WTC11 (cell line): ENCODE measurements at regions not wholly inside any gene's neighbourhood (a gene's known extent, or its start where the extent isn't known, plus 50 kb on each side); places are given as distances from the start of the nearest gene placed in this dataset.

Experiments
- ATAC-seq: fragments of 200-7000 bp; cut with Tn5 transposase; 2 replicates; pipeline ENCODE4 v1.10.0; 2021; ENCODE audit warnings: mild to moderate bottlenecking, moderate library complexity
- CTCF ChIA-PET: fragments of 300-600 bp; sonication (Branson Sonifier 250); formaldehyde crosslinking; loops from one replicate; lab custom pipeline; 2021; ENCODE audit warnings: antibody characterized with exemption; lab: Charles Lee
- POLR2A ChIA-PET: fragments of 350-600 bp; sonication (Branson Sonifier 250); formaldehyde crosslinking; loops from one replicate; lab custom pipeline; 2021; ENCODE audit warnings: antibody characterized with exemption; lab: Charles Lee
- DNase-seq: peaks from one replicate; pipeline ENCODE4 v3.0.0; 2021; ENCODE audit warnings: low spot score
- H3K27ac Mint-ChIP-seq: 2 replicates; pipeline ENCODE4 v1.8.0; 2021; ENCODE audit warnings: mixed read lengths
- H3K27me3 Mint-ChIP-seq: 2 replicates; pipeline ENCODE4 v1.8.0; 2021; ENCODE audit warnings: low read depth, mild to moderate bottlenecking, moderate library complexity, mixed read lengths
- H3K36me3 Mint-ChIP-seq: 2 replicates; pipeline ENCODE4 v1.8.0; 2021; ENCODE audit warnings: mixed read lengths
- H3K4me1 Mint-ChIP-seq: 2 replicates; pipeline ENCODE4 v1.8.0; 2022; ENCODE audit warnings: mixed read lengths
- H3K4me3 Mint-ChIP-seq: 2 replicates; pipeline ENCODE4 v1.8.0; 2021; ENCODE audit warnings: mild to moderate bottlenecking, moderate library complexity, mixed read lengths
- H3K9me3 Mint-ChIP-seq: 2 replicates; pipeline ENCODE4 v1.8.0; 2021; ENCODE audit warnings: mixed read lengths
- ATF1 ChIP-seq: sonication (generic); formaldehyde crosslinking; IDR thresholded peaks from 2 replicates; pipeline ENCODE4 v1.8.1; 2023; ENCODE audit warnings: mild to moderate bottlenecking, moderate library complexity, missing genetic modification reagents
- HMGA2 ChIP-seq: fragments of 250-450 bp; sonication (Bioruptor Pico); IDR thresholded peaks from 2 replicates; pipeline ENCODE4 v1.4.0; 2021; ENCODE audit warnings: mild to moderate bottlenecking, moderate library complexity
- JAZF1 ChIP-seq: fragments of 250-450 bp; sonication (Bioruptor Pico); IDR thresholded peaks from 2 replicates; pipeline ENCODE4 v1.9.0; 2021; ENCODE audit warnings: moderate library complexity, mild to moderate bottlenecking, inconsistent platforms
- NFATC4 ChIP-seq: fragments of 250-450 bp; sonication (Bioruptor Pico); IDR thresholded peaks from 2 replicates; pipeline ENCODE4 v1.9.0; 2021; ENCODE audit warnings: mild to moderate bottlenecking
- NFE2L1 ChIP-seq: sonication (generic); formaldehyde crosslinking; IDR thresholded peaks from 2 replicates; pipeline ENCODE4 v1.8.1; 2023; ENCODE audit warnings: missing genetic modification reagents
- ZNF416 ChIP-seq: fragments of 250-450 bp; sonication (Bioruptor Pico); IDR thresholded peaks from 2 replicates; pipeline ENCODE4 v1.9.0; 2021; ENCODE audit warnings: mild to moderate bottlenecking, inconsistent platforms
- TF ChIP-seq, protein P1 (sequence below): sonication (generic); formaldehyde crosslinking; IDR thresholded peaks from 2 replicates; pipeline ENCODE4 v1.8.0; 2023; ENCODE audit warnings: missing genetic modification reagents
- TF ChIP-seq, protein P2 (sequence below): sonication (generic); formaldehyde crosslinking; IDR thresholded peaks from 2 replicates; pipeline ENCODE4 v1.8.0; 2022; ENCODE audit warnings: missing genetic modification reagents
- TF ChIP-seq, protein P3 (sequence below): sonication (generic); formaldehyde crosslinking; IDR thresholded peaks from 2 replicates; pipeline ENCODE4 v1.8.1; 2022; ENCODE audit warnings: low read depth, mild to moderate bottlenecking, moderate library complexity, missing genetic modification reagents, borderline replicate concordance
- TF ChIP-seq, protein P4 (sequence below): sonication (generic); formaldehyde crosslinking; IDR thresholded peaks from 2 replicates; pipeline ENCODE4 v1.8.0; 2023; ENCODE audit warnings: mild to moderate bottlenecking, missing genetic modification reagents
- TF ChIP-seq, protein P5 (sequence below): fragments of 250-450 bp; sonication (Bioruptor Pico); IDR thresholded peaks from 2 replicates; pipeline ENCODE4 v1.9.0; 2021; ENCODE audit warnings: mild to moderate bottlenecking
- TF ChIP-seq, protein P6 (sequence below): sonication (generic); formaldehyde crosslinking; IDR thresholded peaks from 2 replicates; pipeline ENCODE4 v1.8.0; 2023; ENCODE audit warnings: missing genetic modification reagents, mild to moderate bottlenecking, borderline replicate concordance
- TF ChIP-seq, protein P7 (sequence below): sonication (generic); formaldehyde crosslinking; IDR thresholded peaks from 2 replicates; pipeline ENCODE4 v1.8.1; 2023; ENCODE audit warnings: mild to moderate bottlenecking, missing genetic modification reagents, moderate library complexity
- TF ChIP-seq, protein P8 (sequence below): fragments of 250-450 bp; sonication (Bioruptor Pico); conservative IDR thresholded peaks from 2 replicates; pipeline ENCODE4 v1.9.0; 2021; ENCODE audit warnings: mild to moderate bottlenecking

DNA sequence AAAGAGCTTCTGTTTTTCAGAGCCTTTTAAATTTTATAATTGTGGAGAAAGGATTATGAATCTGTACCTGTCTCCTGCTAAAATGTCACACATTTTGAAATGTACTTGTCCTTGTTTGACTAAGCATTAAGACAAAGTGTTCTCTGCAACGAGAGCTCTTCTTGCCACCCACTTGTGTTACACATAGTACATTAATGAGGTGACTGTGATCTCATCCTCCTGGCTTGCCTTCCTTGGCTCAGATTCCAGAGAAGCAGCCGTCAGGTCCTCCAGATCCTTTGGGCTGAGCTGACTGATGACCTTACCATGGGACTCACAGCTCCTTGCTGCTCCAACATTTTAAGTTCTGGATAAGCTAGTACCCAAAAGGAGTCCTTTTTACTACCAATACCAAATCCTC lies 81.4 kb downstream of the BBS10 start:
- ATAC-seq (no peak), DNase-seq (no peak)
- Mint-ChIP-seq H3K9me3 (peaks cover 23% of the 10 kb centered on the region), H3K36me3 (peaks cover 8% of the 10 kb centered on the region), H3K4me3 (no peak overlapping the region), H3K27ac (no peak overlapping the region), H3K27me3 (no peaks in the 10 kb centered on the region), H3K4me1 (peaks cover 9% of the 10 kb centered on the region; the same call in 1 of the 2 replicates)
- no peak for TF ChIP-seq ZNF416
- TF ChIP-seq, protein P1, sequence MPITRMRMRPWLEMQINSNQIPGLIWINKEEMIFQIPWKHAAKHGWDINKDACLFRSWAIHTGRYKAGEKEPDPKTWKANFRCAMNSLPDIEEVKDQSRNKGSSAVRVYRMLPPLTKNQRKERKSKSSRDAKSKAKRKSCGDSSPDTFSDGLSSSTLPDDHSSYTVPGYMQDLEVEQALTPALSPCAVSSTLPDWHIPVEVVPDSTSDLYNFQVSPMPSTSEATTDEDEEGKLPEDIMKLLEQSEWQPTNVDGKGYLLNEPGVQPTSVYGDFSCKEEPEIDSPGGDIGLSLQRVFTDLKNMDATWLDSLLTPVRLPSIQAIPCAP (CRISPR knock-in tag): no peak
- no peak for TF ChIP-seq ATF1 (CRISPR knock-in tag)
- TF ChIP-seq NFATC4 (CRISPR knock-in tag): no peak
- TF ChIP-seq, protein P2, sequence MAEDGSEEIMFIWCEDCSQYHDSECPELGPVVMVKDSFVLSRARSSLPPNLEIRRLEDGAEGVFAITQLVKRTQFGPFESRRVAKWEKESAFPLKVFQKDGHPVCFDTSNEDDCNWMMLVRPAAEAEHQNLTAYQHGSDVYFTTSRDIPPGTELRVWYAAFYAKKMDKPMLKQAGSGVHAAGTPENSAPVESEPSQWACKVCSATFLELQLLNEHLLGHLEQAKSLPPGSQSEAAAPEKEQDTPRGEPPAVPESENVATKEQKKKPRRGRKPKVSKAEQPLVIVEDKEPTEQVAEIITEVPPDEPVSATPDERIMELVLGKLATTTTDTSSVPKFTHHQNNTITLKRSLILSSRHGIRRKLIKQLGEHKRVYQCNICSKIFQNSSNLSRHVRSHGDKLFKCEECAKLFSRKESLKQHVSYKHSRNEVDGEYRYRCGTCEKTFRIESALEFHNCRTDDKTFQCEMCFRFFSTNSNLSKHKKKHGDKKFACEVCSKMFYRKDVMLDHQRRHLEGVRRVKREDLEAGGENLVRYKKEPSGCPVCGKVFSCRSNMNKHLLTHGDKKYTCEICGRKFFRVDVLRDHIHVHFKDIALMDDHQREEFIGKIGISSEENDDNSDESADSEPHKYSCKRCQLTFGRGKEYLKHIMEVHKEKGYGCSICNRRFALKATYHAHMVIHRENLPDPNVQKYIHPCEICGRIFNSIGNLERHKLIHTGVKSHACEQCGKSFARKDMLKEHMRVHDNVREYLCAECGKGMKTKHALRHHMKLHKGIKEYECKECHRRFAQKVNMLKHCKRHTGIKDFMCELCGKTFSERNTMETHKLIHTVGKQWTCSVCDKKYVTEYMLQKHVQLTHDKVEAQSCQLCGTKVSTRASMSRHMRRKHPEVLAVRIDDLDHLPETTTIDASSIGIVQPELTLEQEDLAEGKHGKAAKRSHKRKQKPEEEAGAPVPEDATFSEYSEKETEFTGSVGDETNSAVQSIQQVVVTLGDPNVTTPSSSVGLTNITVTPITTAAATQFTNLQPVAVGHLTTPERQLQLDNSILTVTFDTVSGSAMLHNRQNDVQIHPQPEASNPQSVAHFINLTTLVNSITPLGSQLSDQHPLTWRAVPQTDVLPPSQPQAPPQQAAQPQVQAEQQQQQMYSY (CRISPR knock-in tag): no peak
- TF ChIP-seq, protein P3, sequence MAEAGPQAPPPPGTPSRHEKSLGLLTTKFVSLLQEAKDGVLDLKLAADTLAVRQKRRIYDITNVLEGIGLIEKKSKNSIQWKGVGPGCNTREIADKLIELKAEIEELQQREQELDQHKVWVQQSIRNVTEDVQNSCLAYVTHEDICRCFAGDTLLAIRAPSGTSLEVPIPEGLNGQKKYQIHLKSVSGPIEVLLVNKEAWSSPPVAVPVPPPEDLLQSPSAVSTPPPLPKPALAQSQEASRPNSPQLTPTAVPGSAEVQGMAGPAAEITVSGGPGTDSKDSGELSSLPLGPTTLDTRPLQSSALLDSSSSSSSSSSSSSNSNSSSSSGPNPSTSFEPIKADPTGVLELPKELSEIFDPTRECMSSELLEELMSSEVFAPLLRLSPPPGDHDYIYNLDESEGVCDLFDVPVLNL (CRISPR knock-in tag): no peak
- TF ChIP-seq, protein P4, sequence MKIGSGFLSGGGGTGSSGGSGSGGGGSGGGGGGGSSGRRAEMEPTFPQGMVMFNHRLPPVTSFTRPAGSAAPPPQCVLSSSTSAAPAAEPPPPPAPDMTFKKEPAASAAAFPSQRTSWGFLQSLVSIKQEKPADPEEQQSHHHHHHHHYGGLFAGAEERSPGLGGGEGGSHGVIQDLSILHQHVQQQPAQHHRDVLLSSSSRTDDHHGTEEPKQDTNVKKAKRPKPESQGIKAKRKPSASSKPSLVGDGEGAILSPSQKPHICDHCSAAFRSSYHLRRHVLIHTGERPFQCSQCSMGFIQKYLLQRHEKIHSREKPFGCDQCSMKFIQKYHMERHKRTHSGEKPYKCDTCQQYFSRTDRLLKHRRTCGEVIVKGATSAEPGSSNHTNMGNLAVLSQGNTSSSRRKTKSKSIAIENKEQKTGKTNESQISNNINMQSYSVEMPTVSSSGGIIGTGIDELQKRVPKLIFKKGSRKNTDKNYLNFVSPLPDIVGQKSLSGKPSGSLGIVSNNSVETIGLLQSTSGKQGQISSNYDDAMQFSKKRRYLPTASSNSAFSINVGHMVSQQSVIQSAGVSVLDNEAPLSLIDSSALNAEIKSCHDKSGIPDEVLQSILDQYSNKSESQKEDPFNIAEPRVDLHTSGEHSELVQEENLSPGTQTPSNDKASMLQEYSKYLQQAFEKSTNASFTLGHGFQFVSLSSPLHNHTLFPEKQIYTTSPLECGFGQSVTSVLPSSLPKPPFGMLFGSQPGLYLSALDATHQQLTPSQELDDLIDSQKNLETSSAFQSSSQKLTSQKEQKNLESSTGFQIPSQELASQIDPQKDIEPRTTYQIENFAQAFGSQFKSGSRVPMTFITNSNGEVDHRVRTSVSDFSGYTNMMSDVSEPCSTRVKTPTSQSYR (CRISPR knock-in tag): no peak
- TF ChIP-seq JAZF1: no peak
- TF ChIP-seq, protein P5, sequence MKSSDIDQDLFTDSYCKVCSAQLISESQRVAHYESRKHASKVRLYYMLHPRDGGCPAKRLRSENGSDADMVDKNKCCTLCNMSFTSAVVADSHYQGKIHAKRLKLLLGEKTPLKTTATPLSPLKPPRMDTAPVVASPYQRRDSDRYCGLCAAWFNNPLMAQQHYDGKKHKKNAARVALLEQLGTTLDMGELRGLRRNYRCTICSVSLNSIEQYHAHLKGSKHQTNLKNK: no peak
- TF ChIP-seq NFE2L1: no peak
- ChIA-PET CTCF (no interaction called here), POLR2A (no interaction called here)

DNA sequence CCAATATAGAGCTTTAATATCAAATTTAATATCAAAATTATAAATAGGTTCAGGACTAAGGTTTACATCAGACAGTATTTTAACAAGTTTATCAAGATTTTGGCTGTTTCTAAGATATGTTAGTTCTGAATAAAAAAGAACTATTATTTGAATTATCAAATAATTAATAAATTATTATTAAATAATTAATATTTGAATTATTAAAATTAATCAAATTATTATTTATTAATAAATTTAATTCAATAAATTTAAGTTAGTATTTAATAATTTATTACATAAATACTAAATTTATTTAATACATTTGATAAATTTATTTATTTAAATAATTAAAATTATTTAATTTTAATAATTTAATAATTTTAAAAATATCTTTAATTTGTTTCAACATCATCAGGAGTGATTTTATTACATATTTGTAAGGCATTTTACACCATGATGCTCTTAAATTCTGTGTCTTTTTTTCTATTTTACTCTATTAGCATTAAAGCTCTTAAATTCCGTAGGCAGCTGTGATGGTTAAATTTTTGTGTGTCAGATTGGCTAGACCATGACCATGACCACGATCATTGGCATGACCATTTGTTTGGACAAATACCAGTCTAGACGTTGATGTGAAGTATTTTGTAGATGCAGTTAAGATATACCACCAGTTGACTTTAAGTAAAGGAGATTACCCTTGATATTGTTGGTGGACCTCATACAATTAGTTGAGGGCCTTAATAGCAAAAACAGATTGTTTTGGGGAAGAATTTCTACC lies 82.6 kb downstream of the BBS10 start:
- ChIA-PET POLR2A (no interaction called here), CTCF (no interaction called here)
- Mint-ChIP-seq H3K9me3 (peaks cover 27% of the 10 kb centered on the region), H3K4me3 (no peak overlapping the region), H3K27me3 (no peaks in the 10 kb centered on the region), H3K4me1 (peaks cover 6% of the 10 kb centered on the region; the same call in 1 of the 2 replicates), H3K36me3 (peaks cover 10% of the 10 kb centered on the region), H3K27ac (peak overlapping the region; percentile 23; the same call in 1 of the 2 replicates)
- TF ChIP-seq, protein P6, sequence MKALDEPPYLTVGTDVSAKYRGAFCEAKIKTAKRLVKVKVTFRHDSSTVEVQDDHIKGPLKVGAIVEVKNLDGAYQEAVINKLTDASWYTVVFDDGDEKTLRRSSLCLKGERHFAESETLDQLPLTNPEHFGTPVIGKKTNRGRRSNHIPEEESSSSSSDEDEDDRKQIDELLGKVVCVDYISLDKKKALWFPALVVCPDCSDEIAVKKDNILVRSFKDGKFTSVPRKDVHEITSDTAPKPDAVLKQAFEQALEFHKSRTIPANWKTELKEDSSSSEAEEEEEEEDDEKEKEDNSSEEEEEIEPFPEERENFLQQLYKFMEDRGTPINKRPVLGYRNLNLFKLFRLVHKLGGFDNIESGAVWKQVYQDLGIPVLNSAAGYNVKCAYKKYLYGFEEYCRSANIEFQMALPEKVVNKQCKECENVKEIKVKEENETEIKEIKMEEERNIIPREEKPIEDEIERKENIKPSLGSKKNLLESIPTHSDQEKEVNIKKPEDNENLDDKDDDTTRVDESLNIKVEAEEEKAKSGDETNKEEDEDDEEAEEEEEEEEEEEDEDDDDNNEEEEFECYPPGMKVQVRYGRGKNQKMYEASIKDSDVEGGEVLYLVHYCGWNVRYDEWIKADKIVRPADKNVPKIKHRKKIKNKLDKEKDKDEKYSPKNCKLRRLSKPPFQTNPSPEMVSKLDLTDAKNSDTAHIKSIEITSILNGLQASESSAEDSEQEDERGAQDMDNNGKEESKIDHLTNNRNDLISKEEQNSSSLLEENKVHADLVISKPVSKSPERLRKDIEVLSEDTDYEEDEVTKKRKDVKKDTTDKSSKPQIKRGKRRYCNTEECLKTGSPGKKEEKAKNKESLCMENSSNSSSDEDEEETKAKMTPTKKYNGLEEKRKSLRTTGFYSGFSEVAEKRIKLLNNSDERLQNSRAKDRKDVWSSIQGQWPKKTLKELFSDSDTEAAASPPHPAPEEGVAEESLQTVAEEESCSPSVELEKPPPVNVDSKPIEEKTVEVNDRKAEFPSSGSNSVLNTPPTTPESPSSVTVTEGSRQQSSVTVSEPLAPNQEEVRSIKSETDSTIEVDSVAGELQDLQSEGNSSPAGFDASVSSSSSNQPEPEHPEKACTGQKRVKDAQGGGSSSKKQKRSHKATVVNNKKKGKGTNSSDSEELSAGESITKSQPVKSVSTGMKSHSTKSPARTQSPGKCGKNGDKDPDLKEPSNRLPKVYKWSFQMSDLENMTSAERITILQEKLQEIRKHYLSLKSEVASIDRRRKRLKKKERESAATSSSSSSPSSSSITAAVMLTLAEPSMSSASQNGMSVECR (CRISPR knock-in tag): no peak
- TF ChIP-seq, protein P7, sequence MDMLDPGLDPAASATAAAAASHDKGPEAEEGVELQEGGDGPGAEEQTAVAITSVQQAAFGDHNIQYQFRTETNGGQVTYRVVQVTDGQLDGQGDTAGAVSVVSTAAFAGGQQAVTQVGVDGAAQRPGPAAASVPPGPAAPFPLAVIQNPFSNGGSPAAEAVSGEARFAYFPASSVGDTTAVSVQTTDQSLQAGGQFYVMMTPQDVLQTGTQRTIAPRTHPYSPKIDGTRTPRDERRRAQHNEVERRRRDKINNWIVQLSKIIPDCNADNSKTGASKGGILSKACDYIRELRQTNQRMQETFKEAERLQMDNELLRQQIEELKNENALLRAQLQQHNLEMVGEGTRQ (CRISPR knock-in tag): no peak
- TF ChIP-seq, protein P8, sequence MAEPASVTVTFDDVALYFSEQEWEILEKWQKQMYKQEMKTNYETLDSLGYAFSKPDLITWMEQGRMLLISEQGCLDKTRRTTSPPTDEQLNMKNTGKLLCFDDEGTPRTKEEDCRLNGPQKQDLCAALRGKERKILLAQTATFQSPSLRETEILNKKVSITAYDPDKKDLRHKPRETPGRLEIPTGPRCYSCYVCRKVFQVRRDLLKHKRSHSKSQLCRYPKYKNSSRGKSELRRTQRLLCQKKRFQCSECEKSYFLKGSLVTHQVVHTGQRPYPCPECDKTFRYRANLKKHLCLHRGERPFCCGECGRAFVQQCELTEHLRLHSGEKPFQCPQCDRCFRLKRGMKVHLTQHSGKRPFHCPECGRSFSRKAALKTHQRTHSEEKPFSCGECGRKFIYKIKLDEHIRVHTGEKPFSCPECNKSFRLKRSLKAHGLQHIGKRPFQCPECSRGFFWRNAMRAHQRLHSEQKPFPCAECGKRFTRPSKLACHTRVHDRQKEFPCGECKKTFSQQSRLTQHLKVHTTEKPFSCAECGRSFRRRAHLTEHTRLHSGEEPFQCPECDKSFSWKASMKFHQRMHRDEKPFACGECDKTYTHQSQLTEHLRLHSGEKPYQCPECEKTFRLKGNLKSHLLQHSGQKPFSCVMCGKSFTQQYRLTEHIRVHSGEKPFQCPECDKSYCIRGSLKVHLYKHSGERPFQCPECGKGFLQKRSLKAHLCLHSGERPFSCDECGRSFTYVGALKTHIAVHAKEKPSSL (CRISPR knock-in tag): no peak
- TF ChIP-seq HMGA2 (CRISPR knock-in tag): peak; percentile 91; the same call in 1 of the 2 replicates
- DNase-seq (no peak), ATAC-seq (no peak)
